GM18951 (cell line): ENCODE measurements at regions not wholly inside any gene's neighbourhood (a gene's known extent, or its start where the extent isn't known, plus 50 kb on each side); places are given as distances from the start of the nearest gene placed in this dataset.

Source experiments
- POLR2A ChIP-seq: IDR thresholded peaks from 4 replicates; pipeline ENCODE4 v1.6.1; 2011; ENCODE audit warnings: mild to moderate bottlenecking; ENCODE audit not compliant: insufficient read length, insufficient read depth; ENCODE audit errors: extremely low read depth
- in situ Hi-C: fragments of 300-500 bp; cut with MboI; formaldehyde crosslinking; loops from one replicate; pipeline ENCODE4 v1.12.0; 2022; ENCODE audit warnings: low sequenced_read_pairs, mixed read lengths, inconsistent platforms; ENCODE audit not compliant: unreplicated experiment

GRCh38 chr20:39916236-39916765, 772.7 kb downstream of the MAFB start:
- TF ChIP-seq POLR2A = no peak
- in situ Hi-C loops = no loop called here

- in situ Hi-C loops = no loop called here
- no peak for TF ChIP-seq POLR2A
These were observed 775.8 kb downstream of the MAFB start for GRCh38 chr20:39913274-39913673.

GRCh38 chr20:39911497-39911896, 777.5 kb downstream of the MAFB start:
- in situ Hi-C loops = no loop called here
- no peak for TF ChIP-seq POLR2A

- in situ Hi-C loops = no loop called here
- no peak for TF ChIP-seq POLR2A
These were observed 778.5 kb downstream of the MAFB start for GRCh38 chr20:39910536-39910935.

GRCh38 chr20:39909447-39909846, 779.6 kb downstream of the MAFB start:
- in situ Hi-C loops = no loop called here
- no peak for TF ChIP-seq POLR2A

GRCh38 chr20:39904476-39905112, 784.4 kb downstream of the MAFB start:
- no peak for TF ChIP-seq POLR2A
- in situ Hi-C loops = no loop called here

- no peak for TF ChIP-seq POLR2A
- in situ Hi-C loops = no loop called here
These were observed 785.1 kb downstream of the MAFB start for GRCh38 chr20:39903806-39904465.

GRCh38 chr20:39899881-39900280, 789.2 kb downstream of the MAFB start:
- in situ Hi-C loops = loop anchor here (25.0 kb wide), 1 partner anchor 787 kb away; the partner anchor contains the start of gene MAFB
- TF ChIP-seq POLR2A = no peak

GRCh38 chr20:39898467-39898852, 790.6 kb downstream of the MAFB start:
- in situ Hi-C loops = loop anchor here (25.0 kb wide), 1 partner anchor 789 kb away; the partner anchor contains the start of gene MAFB
- no peak for TF ChIP-seq POLR2A

GRCh38 chr20:39897781-39898466, 791.1 kb downstream of the MAFB start:
- TF ChIP-seq POLR2A = no peak
- in situ Hi-C loops = loop anchor here (25.0 kb wide), 1 partner anchor 789 kb away; the partner anchor contains the start of gene MAFB

- TF ChIP-seq POLR2A = no peak
- in situ Hi-C loops = loop anchor here (25.0 kb wide), 1 partner anchor 790 kb away; the partner anchor contains the start of gene MAFB
These were observed 792.0 kb downstream of the MAFB start for GRCh38 chr20:39897058-39897457.

GRCh38 chr20:39894067-39894466, 795.0 kb downstream of the MAFB start:
- in situ Hi-C loops = loop anchor here (25.0 kb wide), 1 partner anchor 793 kb away; the partner anchor contains the start of gene MAFB
- no peak for TF ChIP-seq POLR2A

- no peak for TF ChIP-seq POLR2A
- in situ Hi-C loops = loop anchor here (25.0 kb wide), 1 partner anchor 794 kb away; the partner anchor contains the start of gene MAFB
These were observed 795.9 kb downstream of the MAFB start for GRCh38 chr20:39893003-39893685.
